HCT116 (cell line): ENCODE measurements at regions not wholly inside any gene's neighbourhood (a gene's known extent, or its start where the extent isn't known, plus 50 kb on each side); places are given as distances from the start of the nearest gene placed in this dataset.

Experiments used
- ATAC-seq: fragments of 200-7000 bp; cut with Tn5 transposase; 2 replicates; pipeline ENCODE4 v1.9.1; 2020; ENCODE audit warnings: mild to moderate bottlenecking, moderate library complexity
- BruUV-seq: library from RNA; stranded (reverse); fragments of 400-500 nt; replicated peaks from 2 replicates; lab custom pipeline; 2021; lab: Mats Ljungman, UMichigan
- CTCF ChIA-PET: fragments of 300-600 bp; sonication (Branson Sonifier 250); formaldehyde crosslinking; loops from one replicate; lab custom pipeline; 2021; ENCODE audit warnings: antibody characterized with exemption; lab: Charles Lee
- POLR2A ChIA-PET: fragments of 300-600, 350-600 bp; sonication (Branson Sonifier 250); formaldehyde crosslinking; loops from one replicate; lab custom pipeline; 2021; ENCODE audit warnings: antibody characterized with exemption; lab: Charles Lee
- RAD21 ChIA-PET, 2 experiments: fragments of 300-600 bp; sonication (Branson Sonifier 250); formaldehyde crosslinking; loops; one replicate each; lab custom pipeline; 2023; ENCODE audit warnings: low total read pairs in 2 of 2; ENCODE audit not compliant: uncharacterized antibody in 2 of 2, unreplicated experiment in 2 of 2, low non-redundant PET in 1 of 2; lab: Charles Lee
- DNase-seq: peaks from one replicate; pipeline ENCODE4 v3.0.0-alpha.2; 2010; ENCODE audit warnings: low read depth, low spot score
- H2AFZ ChIP-seq: fragments of 200-600 bp; shearing (Covaris generic), sonication (generic); 2 replicates; pipeline ENCODE4 v1.6.1; 2017; ENCODE audit warnings: low read depth, mixed run types, mixed read lengths, antibody characterized with exemption, low read length; ENCODE audit not compliant: poor library complexity, severe bottlenecking
- H3K27ac ChIP-seq: 2 replicates; pipeline ENCODE4 v1.5.1; 2012; ENCODE audit warnings: low read depth, low read length
- H3K27me3 ChIP-seq: fragments of 200-600 bp; sonication (generic); 2 replicates; pipeline ENCODE4 v1.6.1; 2016; ENCODE audit warnings: mixed run types, low read length, mixed read lengths; ENCODE audit not compliant: insufficient read depth
- H3K36me3 ChIP-seq, 2 experiments: fragments of 200-500 bp in 1 of 2; fragments of 200-600 bp in 1 of 2; sonication (Bioruptor generic) in 1 of 2; sonication (generic) in 1 of 2; 2 replicates each; pipeline versions ENCODE4 v1.5.1 to v1.6.1; 2014 to 2016; ENCODE audit warnings: low read length in 2 of 2, inconsistent platforms in 1 of 2, mixed read lengths in 1 of 2, mixed run types in 1 of 2; ENCODE audit not compliant: insufficient read depth in 2 of 2, control insufficient read depth in 1 of 2
- H3K4me1 ChIP-seq, 2 experiments: fragments of 200-600 bp in 1 of 2; sonication (generic) in 1 of 2; 2 replicates each; pipeline versions ENCODE4 v1.5.1 to v1.6.1; 2012 to 2017; ENCODE audit warnings: low read length in 2 of 2, inconsistent platforms in 1 of 2, mild to moderate bottlenecking in 1 of 2, mixed read lengths in 1 of 2, mixed run types in 1 of 2, moderate library complexity in 1 of 2; ENCODE audit not compliant: insufficient read depth in 2 of 2, control insufficient read depth in 1 of 2
- H3K4me2 ChIP-seq: fragments of 200-600 bp; sonication (generic); 2 replicates; pipeline ENCODE4 v1.6.1; 2017; ENCODE audit warnings: mixed run types, low read length, mixed read lengths
- H3K4me3 ChIP-seq, 2 experiments: fragments of 200-600 bp in 1 of 2; sonication (generic) in 1 of 2; replicated peaks in 1 of 2; 2 replicates each; pipeline ENCODE4 v1.5.1; 2011 to 2016; ENCODE audit warnings: low read length in 2 of 2, control low read depth in 1 of 2, low read depth in 1 of 2, mild to moderate bottlenecking in 1 of 2, mixed read lengths in 1 of 2, mixed run types in 1 of 2
- H3K79me2 ChIP-seq: fragments of 200-600 bp; sonication (generic); 2 replicates; pipeline ENCODE4 v1.6.1; 2017; ENCODE audit warnings: mild to moderate bottlenecking, mixed run types, low read length, moderate library complexity, mixed read lengths; ENCODE audit not compliant: insufficient read depth
- H3K9ac ChIP-seq: fragments of 200-600 bp; sonication (generic); 2 replicates; pipeline ENCODE4 v1.6.1; 2016; ENCODE audit warnings: low read length, mixed read lengths
- H3K9me2 ChIP-seq: fragments of 200-600 bp; sonication (generic), shearing (Covaris generic); 2 replicates; pipeline ENCODE4 v1.6.1; 2017; ENCODE audit warnings: mixed run types, mild to moderate bottlenecking, moderate library complexity; ENCODE audit not compliant: insufficient read depth
- H3K9me3 ChIP-seq, 2 experiments: fragments of 200-500 bp in 1 of 2; fragments of 200-600 bp in 1 of 2; sonication (Bioruptor generic) in 1 of 2; sonication (generic) in 1 of 2; 2 replicates each; pipeline ENCODE4 v1.6.1; 2014 to 2017; ENCODE audit warnings: low read length in 2 of 2, mixed read lengths in 2 of 2, inconsistent platforms in 1 of 2, low read depth in 1 of 2, mild to moderate bottlenecking in 1 of 2, mixed run types in 1 of 2, moderate library complexity in 1 of 2; ENCODE audit not compliant: control insufficient read depth in 1 of 2, insufficient read depth in 1 of 2
- H4K20me1 ChIP-seq: fragments of 200-600 bp; sonication (generic), shearing (Covaris generic); 2 replicates; pipeline ENCODE4 v1.6.1; 2017; ENCODE audit warnings: mixed run types, mild to moderate bottlenecking, moderate library complexity; ENCODE audit not compliant: insufficient read depth
- CBX3 ChIP-seq: IDR thresholded peaks from 2 replicates; pipeline ENCODE4 v1.6.1; 2012; ENCODE audit warnings: low read depth
- CEBPB ChIP-seq: IDR thresholded peaks from 2 replicates; pipeline ENCODE4 v1.6.1; 2012; ENCODE audit warnings: low read depth
- ELF1 ChIP-seq: IDR thresholded peaks from 2 replicates; pipeline ENCODE4 v1.6.1; 2012; ENCODE audit warnings: low read depth, borderline replicate concordance
- EZH2phosphoT487 ChIP-seq: fragments of 200-600 bp; IDR thresholded peaks from 2 replicates; pipeline ENCODE4 v1.6.1; 2018; ENCODE audit warnings: antibody characterized with exemption, borderline replicate concordance
- FOSL1 ChIP-seq: IDR thresholded peaks from 2 replicates; pipeline ENCODE4 v1.6.1; 2012; ENCODE audit warnings: low read depth
- JUND ChIP-seq: IDR thresholded peaks from 2 replicates; pipeline ENCODE4 v1.6.1; 2012
- POLR2A ChIP-seq: IDR thresholded peaks from 2 replicates; pipeline ENCODE4 v1.7.0; 2011; ENCODE audit warnings: borderline replicate concordance; ENCODE audit not compliant: insufficient read depth, insufficient read length; ENCODE audit errors: extremely low read depth
- POLR2AphosphoS5 ChIP-seq: IDR thresholded peaks from 2 replicates; pipeline ENCODE4 v1.6.1; 2011; ENCODE audit warnings: mild to moderate bottlenecking, low read depth, low read length, moderate library complexity
- RAD21 ChIP-seq: IDR thresholded peaks from 2 replicates; pipeline ENCODE4 v1.6.1; 2012; ENCODE audit warnings: low read depth, mild to moderate bottlenecking
- REST ChIP-seq: IDR thresholded peaks from 2 replicates; pipeline ENCODE4 v1.6.1; 2012; ENCODE audit warnings: low read depth
- SIN3A ChIP-seq: IDR thresholded peaks from 2 replicates; pipeline ENCODE4 v1.6.1; 2012; ENCODE audit warnings: low read depth
- SP1 ChIP-seq: IDR thresholded peaks from 2 replicates; pipeline ENCODE4 v1.6.1; 2012; ENCODE audit warnings: low read depth
- TCF7L2 ChIP-seq: IDR thresholded peaks from 2 replicates; pipeline ENCODE4 v1.7.0; 2011; ENCODE audit warnings: borderline replicate concordance, inconsistent platforms; ENCODE audit not compliant: insufficient read depth, insufficient read length; ENCODE audit errors: extremely low read depth
- ZBTB33 ChIP-seq: IDR thresholded peaks from 2 replicates; pipeline ENCODE4 v1.6.1; 2011; ENCODE audit warnings: mild to moderate bottlenecking, low read length, moderate library complexity; ENCODE audit not compliant: insufficient replicate concordance; ENCODE audit errors: extremely low read depth
- ZFX ChIP-seq: fragments of 450-650 bp; IDR thresholded peaks from 2 replicates; pipeline ENCODE4 v1.6.1; 2017
- ZNF274 ChIP-seq: fragments of 200-500 bp; sonication (Bioruptor generic); IDR thresholded peaks from 2 replicates; pipeline ENCODE4 v1.6.1; 2014; ENCODE audit warnings: mild to moderate bottlenecking, low read depth, low read length, inconsistent platforms
- intact Hi-C: fragments of 100-400 bp; cut with micrococcal nuclease; formaldehyde crosslinking; loops from 2 replicates; pipeline ENCODE4 v1.10.0; 2022
- TF ChIP-seq, protein P1 (sequence below), 3 experiments: fragments of 200-600 bp in 1 of 3; sonication (generic) in 1 of 3; IDR thresholded peaks in 2 of 3; conservative IDR thresholded peaks in 1 of 3; 2 replicates each; pipeline ENCODE4 v1.5.1; 2012 to 2017; ENCODE audit warnings: low read depth in 2 of 3, low read length in 2 of 3, antibody characterized with exemption in 1 of 3, borderline replicate concordance in 1 of 3, control low read depth in 1 of 3, mild to moderate bottlenecking in 1 of 3, mixed read lengths in 1 of 3, mixed run types in 1 of 3, moderate library complexity in 1 of 3; ENCODE audit not compliant: insufficient read depth in 1 of 3
- TF ChIP-seq, protein P2 (sequence below): IDR thresholded peaks from 2 replicates; pipeline ENCODE4 v1.6.1; 2012

DNA sequence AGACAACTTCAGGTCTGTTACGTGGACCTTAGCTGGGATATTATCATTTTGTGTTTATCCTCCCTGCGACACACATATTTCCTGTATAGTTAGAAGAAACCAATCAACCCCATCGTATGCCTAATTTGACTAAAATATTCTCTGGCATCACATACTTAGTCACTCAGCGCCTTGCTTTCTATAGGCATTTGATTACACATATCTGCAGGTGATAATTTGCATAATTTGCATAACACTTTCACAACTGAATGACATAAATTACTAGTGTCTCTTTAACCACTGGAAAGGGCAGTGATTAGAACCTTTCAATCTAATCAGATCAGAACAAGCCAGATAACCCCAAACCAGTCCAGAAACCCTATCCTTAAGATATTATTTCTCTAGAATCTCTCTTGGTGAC is 390.2 kb downstream of the TLR4 start:
- CTCF ChIA-PET = no interaction called here
- intact Hi-C loops = no loop called here
- H3K4me1 ChIP-seq = no peaks in the 10 kb centered on the region

More for the DNA sequence above, 390.2 kb downstream of the TLR4 start:
- Histone ChIP-seq H3K9me3 (peaks cover 4 to 13% of the 10 kb centered on the region in 2 experiments; a peak in 2 of 4 replicates), H3K4me3 (no peak overlapping the region)
- no peak for ATAC-seq
- TF ChIP-seq RAD21 (no peak), POLR2AphosphoS5 (no peak), TCF7L2 (no peak), EZH2phosphoT487 (no peak), CEBPB (no peak), CBX3 (no peak), ZBTB33 (no peak), SP1 (no peak), SIN3A (no peak), FOSL1 (no peak), JUND (no peak), REST (no peak), ELF1 (no peak), ZNF274 (no peak), ZFX (no peak), POLR2A (no peak)
- TF ChIP-seq, protein P1, sequence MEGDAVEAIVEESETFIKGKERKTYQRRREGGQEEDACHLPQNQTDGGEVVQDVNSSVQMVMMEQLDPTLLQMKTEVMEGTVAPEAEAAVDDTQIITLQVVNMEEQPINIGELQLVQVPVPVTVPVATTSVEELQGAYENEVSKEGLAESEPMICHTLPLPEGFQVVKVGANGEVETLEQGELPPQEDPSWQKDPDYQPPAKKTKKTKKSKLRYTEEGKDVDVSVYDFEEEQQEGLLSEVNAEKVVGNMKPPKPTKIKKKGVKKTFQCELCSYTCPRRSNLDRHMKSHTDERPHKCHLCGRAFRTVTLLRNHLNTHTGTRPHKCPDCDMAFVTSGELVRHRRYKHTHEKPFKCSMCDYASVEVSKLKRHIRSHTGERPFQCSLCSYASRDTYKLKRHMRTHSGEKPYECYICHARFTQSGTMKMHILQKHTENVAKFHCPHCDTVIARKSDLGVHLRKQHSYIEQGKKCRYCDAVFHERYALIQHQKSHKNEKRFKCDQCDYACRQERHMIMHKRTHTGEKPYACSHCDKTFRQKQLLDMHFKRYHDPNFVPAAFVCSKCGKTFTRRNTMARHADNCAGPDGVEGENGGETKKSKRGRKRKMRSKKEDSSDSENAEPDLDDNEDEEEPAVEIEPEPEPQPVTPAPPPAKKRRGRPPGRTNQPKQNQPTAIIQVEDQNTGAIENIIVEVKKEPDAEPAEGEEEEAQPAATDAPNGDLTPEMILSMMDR (IDR thresholded peaks at IDR 0.05 in 2 of 3, conservative IDR thresholded peaks at IDR 0.05 in 1 of 3; ENCODE audit: borderline replicate concordance in 1 of 3, insufficient read depth in 1 of 3, low read depth in 2 of 3, low read length in 2 of 3) = no peak
- TF ChIP-seq, protein P2, sequence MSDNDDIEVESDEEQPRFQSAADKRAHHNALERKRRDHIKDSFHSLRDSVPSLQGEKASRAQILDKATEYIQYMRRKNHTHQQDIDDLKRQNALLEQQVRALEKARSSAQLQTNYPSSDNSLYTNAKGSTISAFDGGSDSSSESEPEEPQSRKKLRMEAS = no peak
- TF ChIP-seq, all 23 proteins: peak for 0
- H3K27ac ChIP-seq = no peak overlapping the region
- no peaks in the 10 kb centered on the region for H3K27me3 ChIP-seq
- no peaks in the 10 kb centered on the region for H3K79me2 ChIP-seq
- H4K20me1 ChIP-seq = no peaks in the 10 kb centered on the region
- ChIA-PET POLR2A (no interaction called here), RAD21 (no interaction called here)
- BruUV-seq = no TSS peak
- H3K9me2 ChIP-seq = no peaks in the 10 kb centered on the region
- H3K36me3 ChIP-seq = no peaks in the 10 kb centered on the region
- DNase-seq = no peak
- no peak overlapping the region for H3K4me2 ChIP-seq
- no peak overlapping the region for H3K9ac ChIP-seq
- no peak overlapping the region for H2AFZ ChIP-seq
